ENCODE measurements at regions not wholly inside any gene's neighbourhood (a gene's known extent, or its start where the extent isn't known, plus 50 kb on each side); places are given as distances from the start of the nearest gene placed in this dataset.

- no peak for TF ChIP-seq ZNF331 (CRISPR knock-in tag; IDR thresholded peaks at IDR 0.05; ENCODE audit: low read depth)
- TF ChIP-seq STAT1 (IDR thresholded peaks at IDR 0.05; ENCODE audit: unreplicated experiment): no peak
Observed at GRCh38 chr21:28113718-28114117, 879.0 kb downstream of the LTN1 start (continued).

GRCh38 chr21:28112511-28112910 lies 880.2 kb downstream of the LTN1 start:
- ATAC-seq (no peak), DNase-seq (ENCODE audit: low spot score) (no peak)
- Histone ChIP-seq H3F3A (replicated peaks; ENCODE audit: low read depth) (no peaks in the 10 kb centered on the region), H2AFZ (no peak overlapping the region), H3K4me3 (no peak overlapping the region), H3K36me3 (ENCODE audit: insufficient read depth) (no peaks in the 10 kb centered on the region), H3K4me1 (ENCODE audit: insufficient read depth) (no peaks in the 10 kb centered on the region), H3K27ac (ENCODE audit: low read depth) (no peak overlapping the region), H3K79me2 (replicated peaks; ENCODE audit: insufficient read depth) (no peaks in the 10 kb centered on the region), H3K27me3 (ENCODE audit: insufficient read depth) (no peaks in the 10 kb centered on the region), H4K20me1 (replicated peaks; ENCODE audit: insufficient read depth) (no peaks in the 10 kb centered on the region), H3K4me2 (no peak overlapping the region), H3K9me2 (ENCODE audit: insufficient read depth) (no peaks in the 10 kb centered on the region)
- Mint-ChIP-seq H3K27ac (no peak overlapping the region), H3K27me3 (ENCODE audit: insufficient read depth, low read depth, poor library complexity) (no peaks in the 10 kb centered on the region), H3K4me3 (no peak overlapping the region), H3K9me3 (no peaks in the 10 kb centered on the region; the same call in 2 of the 3 replicates), H3K4me1 (no peaks in the 10 kb centered on the region), H3K36me3 (ENCODE audit: low read depth) (no peaks in the 10 kb centered on the region)
- TF ChIP-seq CTCF (conservative IDR thresholded peaks at IDR 0.05; ENCODE audit: low read depth in 2 of 2) (no peak), STAT1 (IDR thresholded peaks at IDR 0.05; ENCODE audit: unreplicated experiment) (no peak), ETS1 (IDR thresholded peaks at IDR 0.05) (no peak), EZH2 (IDR thresholded peaks at IDR 0.05; ENCODE audit: low read depth, unreplicated experiment) (no peak), ZNF331 (CRISPR knock-in tag; IDR thresholded peaks at IDR 0.05; ENCODE audit: low read depth) (no peak), REST (IDR thresholded peaks at IDR 0.05; ENCODE audit: unreplicated experiment) (no peak), NANOG (IDR thresholded peaks at IDR 0.05; ENCODE audit: borderline replicate concordance) (no peak), EZH2phosphoT487 (IDR thresholded peaks at IDR 0.05; ENCODE audit: unreplicated experiment) (no peak), CREB1 (CRISPR knock-in tag; IDR thresholded peaks at IDR 0.05; ENCODE audit: low read depth) (no peak), JUNB (IDR thresholded peaks at IDR 0.05; ENCODE audit: unreplicated experiment) (no peak), ZNF114 (CRISPR knock-in tag; IDR thresholded peaks at IDR 0.05) (no peak), POLR2AphosphoS5 (IDR thresholded peaks at IDR 0.05; ENCODE audit: low read depth) (no peak), ZNF462 (CRISPR knock-in tag; IDR thresholded peaks at IDR 0.05) (no peak)

Data from GM23338 (cell line).